HUES6 (cell line): ENCODE measurements at regions not wholly inside any gene's neighbourhood (a gene's known extent, or its start where the extent isn't known, plus 50 kb on each side); places are given as distances from the start of the nearest gene placed in this dataset.

Experiments used
- H3K27ac ChIP-seq: 2 replicates; pipeline ENCODE4 v1.7.0; 2013; ENCODE audit warnings: low read depth, mild to moderate bottlenecking, low read length, inconsistent platforms
- H3K27me3 ChIP-seq: 2 replicates; pipeline ENCODE4 v1.6.1; 2013; ENCODE audit warnings: low read length; ENCODE audit not compliant: control insufficient read depth, insufficient read depth
- H3K36me3 ChIP-seq: 2 replicates; pipeline ENCODE4 v1.6.1; 2013; ENCODE audit warnings: low read length; ENCODE audit not compliant: control insufficient read depth, insufficient read depth
- H3K4me1 ChIP-seq: 2 replicates; pipeline ENCODE4 v1.6.1; 2013; ENCODE audit warnings: low read length; ENCODE audit not compliant: control insufficient read depth, insufficient read depth
- H3K4me3 ChIP-seq: 2 replicates; pipeline ENCODE4 v1.5.1; 2013; ENCODE audit warnings: low read depth, low read length
- H3K9ac ChIP-seq: one replicate; pipeline ENCODE4 v1.6.1; 2013; ENCODE audit warnings: mild to moderate bottlenecking, low read length
- H3K9me3 ChIP-seq: 2 replicates; pipeline ENCODE4 v1.6.1; 2013; ENCODE audit warnings: low read depth, low read length; ENCODE audit not compliant: control insufficient read depth, insufficient read depth

DNA sequence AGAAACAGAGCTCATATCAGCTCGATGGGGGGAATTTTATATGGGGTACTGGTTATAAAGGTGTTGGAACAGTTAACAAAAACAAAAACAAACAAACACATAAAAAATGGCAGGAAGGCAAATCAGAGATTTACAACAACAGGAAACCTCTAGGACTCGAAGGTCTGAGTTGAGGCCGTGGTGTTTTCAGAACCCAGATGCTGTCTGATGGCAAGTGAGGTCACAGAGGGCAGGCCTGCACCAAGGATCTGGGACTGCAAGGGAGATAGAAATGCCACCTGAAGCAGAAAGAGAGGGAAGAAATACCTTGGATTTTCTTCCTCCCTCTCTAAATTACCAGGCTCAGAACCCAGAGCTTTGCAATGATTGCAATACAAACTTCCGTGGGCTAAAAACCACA, 429.5 kb downstream of the ZNF521 start:
- H3K27me3 ChIP-seq: peaks cover 27% of the 10 kb centered on the region; the same call in 1 of the 2 replicates
- no peak overlapping the region for H3K4me3 ChIP-seq
- H3K36me3 ChIP-seq: no peaks in the 10 kb centered on the region
- peaks cover 34% of the 10 kb centered on the region for H3K4me1 ChIP-seq
- no peaks in the 10 kb centered on the region for H3K9me3 ChIP-seq
- H3K27ac ChIP-seq: no peak overlapping the region
- no peak overlapping the region for H3K9ac ChIP-seq

DNA sequence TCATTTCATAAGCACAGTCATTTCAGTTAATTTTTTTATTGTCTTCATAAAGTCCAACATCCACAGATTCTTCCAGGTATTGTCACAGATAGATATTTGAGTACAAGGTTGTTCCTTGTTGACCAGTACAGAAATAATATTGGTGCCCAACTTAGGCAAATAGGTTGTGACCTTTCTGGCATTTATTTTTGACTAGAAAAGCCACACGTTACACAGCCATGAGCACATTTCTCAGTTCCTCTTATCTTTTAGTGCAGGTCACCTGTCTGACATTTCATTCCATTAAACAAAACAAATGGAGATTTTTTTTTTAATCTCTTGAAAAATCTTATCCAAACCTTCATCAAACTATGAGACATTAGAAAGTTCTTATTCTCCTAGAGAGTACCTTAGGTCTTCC, 428.8 kb downstream of the ZNF521 start:
- H3K27me3 ChIP-seq: peaks cover 27% of the 10 kb centered on the region; the same call in 1 of the 2 replicates
- peaks cover 31% of the 10 kb centered on the region for H3K4me1 ChIP-seq
- H3K27ac ChIP-seq: no peak overlapping the region
- H3K36me3 ChIP-seq: no peaks in the 10 kb centered on the region
- no peaks in the 10 kb centered on the region for H3K9me3 ChIP-seq
- H3K9ac ChIP-seq: no peak overlapping the region
- no peak overlapping the region for H3K4me3 ChIP-seq

DNA sequence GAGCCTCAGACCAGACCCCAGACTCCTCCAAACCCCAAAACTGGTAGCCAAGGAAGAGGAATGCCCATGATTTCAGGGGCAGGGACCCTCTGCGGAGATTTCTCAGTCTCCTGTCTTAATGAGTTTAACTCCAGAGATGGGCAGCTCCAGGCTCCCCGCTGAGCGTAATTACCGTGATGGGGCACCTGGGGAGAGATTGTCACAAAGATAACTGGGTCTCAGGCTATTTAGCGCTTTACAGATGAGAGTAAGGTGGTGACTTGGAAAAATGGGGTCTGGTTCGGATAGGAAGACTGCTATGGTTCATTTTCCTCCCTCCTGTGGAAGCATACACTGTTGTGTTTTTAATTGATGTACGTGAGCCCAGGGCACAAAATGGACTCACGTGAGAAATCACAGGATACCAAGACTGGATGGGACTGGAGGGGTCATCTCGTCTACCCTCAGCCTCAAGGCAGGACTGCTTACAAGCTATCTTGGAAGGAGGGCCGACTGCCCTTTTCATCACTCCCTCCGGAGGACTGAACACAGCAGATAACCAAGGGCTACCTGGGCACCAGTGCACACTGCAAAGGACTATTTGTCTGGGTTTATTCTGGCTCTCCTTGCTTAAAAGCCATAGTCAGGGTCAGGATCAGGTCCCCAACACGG, 427.8 kb downstream of the ZNF521 start:
- Histone ChIP-seq H3K4me1 (peaks cover 30% of the 10 kb centered on the region), H3K36me3 (no peaks in the 10 kb centered on the region), H3K27me3 (peaks cover 27% of the 10 kb centered on the region; the same call in 1 of the 2 replicates), H3K27ac (no peak overlapping the region), H3K4me3 (no peak overlapping the region), H3K9ac (no peak overlapping the region), H3K9me3 (no peaks in the 10 kb centered on the region)

DNA sequence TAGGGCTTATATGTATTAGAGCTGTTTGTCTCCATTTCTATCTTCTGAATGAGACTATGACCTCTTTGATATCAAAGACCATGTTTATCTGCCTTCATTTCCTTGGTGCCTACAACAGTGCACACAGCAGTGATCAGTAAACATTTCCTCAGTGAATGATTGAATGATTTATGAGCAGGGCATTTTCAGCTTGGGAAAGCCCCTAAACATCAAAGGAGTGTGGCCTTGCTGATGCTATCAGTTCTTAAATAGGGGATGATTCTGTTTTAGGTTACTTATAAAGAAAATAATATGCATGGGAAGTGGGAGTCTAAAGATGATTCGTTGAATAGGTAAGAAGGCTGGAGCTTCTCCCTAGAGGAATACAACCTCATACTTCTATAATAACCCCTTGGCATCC, 425.3 kb downstream of the ZNF521 start:
- no peak overlapping the region for H3K4me3 ChIP-seq
- H3K9me3 ChIP-seq: no peaks in the 10 kb centered on the region
- H3K4me1 ChIP-seq: peaks cover 40% of the 10 kb centered on the region
- H3K27me3 ChIP-seq: peaks cover 27% of the 10 kb centered on the region; the same call in 1 of the 2 replicates
- H3K36me3 ChIP-seq: no peaks in the 10 kb centered on the region
- no peak overlapping the region for H3K9ac ChIP-seq
- H3K27ac ChIP-seq: no peak overlapping the region

DNA sequence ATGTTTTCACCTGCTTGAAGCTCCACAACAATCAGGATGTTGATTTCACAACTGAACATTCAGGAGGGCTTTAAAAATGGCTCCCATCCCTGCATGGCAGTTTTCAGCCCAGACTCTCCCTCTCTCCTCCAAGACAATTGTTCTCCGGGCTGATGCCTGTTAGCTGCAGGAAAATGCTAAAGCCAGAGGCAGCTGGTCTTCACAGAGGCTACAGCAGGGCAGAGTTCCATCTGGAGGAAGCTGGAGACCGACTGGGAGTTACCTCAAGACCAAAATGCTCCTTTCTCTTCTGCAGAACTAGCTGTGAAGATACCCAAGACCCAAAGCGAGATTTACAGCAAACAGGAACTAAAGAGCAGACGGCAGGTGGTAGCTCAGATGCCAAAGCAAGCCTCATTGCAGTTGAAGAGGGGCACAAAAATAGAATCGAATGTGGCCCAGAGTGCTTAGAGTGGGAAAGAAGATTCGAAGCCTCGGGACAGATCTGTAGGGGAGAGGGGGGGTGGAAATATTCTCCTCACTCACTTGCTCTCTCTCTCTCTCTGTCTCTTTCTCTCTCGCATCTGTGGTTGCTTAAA, 423.6 kb downstream of the ZNF521 start:
- H3K27me3 ChIP-seq: peaks cover 20% of the 10 kb centered on the region; the same call in 1 of the 2 replicates
- H3K27ac ChIP-seq: no peak overlapping the region
- peaks cover 38% of the 10 kb centered on the region for H3K4me1 ChIP-seq
- H3K9ac ChIP-seq: no peak overlapping the region
- H3K9me3 ChIP-seq: no peaks in the 10 kb centered on the region
- no peak overlapping the region for H3K4me3 ChIP-seq
- no peaks in the 10 kb centered on the region for H3K36me3 ChIP-seq

DNA sequence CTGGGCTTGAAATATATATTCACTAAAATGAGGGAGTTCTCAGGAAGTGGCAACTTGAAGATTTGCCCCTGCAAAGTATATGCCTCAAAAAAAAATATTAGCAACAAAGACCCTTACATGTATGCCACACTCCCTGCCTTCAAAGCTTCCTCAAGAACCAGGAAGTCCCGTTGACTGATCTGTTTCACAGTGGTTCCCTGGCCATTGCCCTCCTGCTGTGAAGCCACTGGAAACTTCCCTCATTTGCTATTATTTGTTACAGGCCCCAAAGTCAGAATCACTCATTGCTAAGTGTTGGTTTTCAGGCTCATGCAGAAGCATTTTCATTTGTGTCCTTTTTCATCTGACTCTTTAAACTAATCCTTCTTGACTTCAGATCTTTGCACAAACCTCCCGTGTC, 421.5 kb downstream of the ZNF521 start:
- Histone ChIP-seq H3K9ac (no peak overlapping the region), H3K9me3 (no peaks in the 10 kb centered on the region), H3K4me3 (no peak overlapping the region), H3K4me1 (peaks cover 21% of the 10 kb centered on the region), H3K27ac (no peak overlapping the region; the same call in 1 of the 2 replicates), H3K36me3 (no peaks in the 10 kb centered on the region), H3K27me3 (peaks cover 5% of the 10 kb centered on the region; the same call in 1 of the 2 replicates)

DNA sequence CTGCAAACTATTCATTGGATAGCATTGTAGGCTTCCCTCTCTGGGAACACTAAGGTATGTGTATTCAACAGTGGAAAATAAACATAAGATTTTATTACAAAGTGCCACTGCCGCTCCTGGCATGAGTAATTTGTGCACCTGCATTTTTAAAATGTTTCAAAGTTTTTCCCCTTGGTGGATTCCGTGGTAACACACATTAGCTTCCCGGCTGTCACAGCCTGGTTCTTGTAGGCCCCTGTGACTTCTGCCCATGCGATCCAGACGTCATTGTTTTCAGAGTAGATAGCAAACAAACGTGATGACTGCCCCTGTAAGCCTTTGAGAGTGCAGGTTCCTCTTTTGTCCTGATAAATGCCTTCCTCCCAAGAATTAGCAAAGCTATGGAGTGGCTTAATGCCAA, 421.0 kb downstream of the ZNF521 start:
- Histone ChIP-seq H3K4me3 (no peak overlapping the region), H3K9me3 (no peaks in the 10 kb centered on the region), H3K36me3 (no peaks in the 10 kb centered on the region), H3K4me1 (peaks cover 21% of the 10 kb centered on the region), H3K27ac (no peak overlapping the region; the same call in 1 of the 2 replicates), H3K27me3 (0 out of 2 replicates have a peak, but pooled peaks cover under 1% of the 10 kb centered on the region), H3K9ac (no peak overlapping the region)

DNA sequence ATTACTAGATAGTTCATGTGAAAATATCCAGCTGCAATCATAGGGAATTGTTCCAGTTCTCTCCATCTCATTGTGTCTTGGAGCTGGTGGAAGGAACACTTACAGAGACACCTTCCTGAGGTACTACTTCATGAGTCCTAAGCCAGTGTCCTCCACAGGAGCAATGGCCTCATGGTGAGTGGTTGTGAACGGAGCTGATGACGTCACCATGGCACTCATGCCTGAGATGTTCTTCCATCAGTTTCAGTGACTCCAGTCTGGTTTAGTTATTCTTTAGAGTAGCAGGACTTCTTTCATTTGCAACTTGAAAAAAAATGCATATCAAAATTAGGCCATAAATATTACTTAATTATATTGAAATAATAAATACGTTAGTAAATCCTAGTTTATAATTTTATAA, 418.6 kb downstream of the ZNF521 start:
- H3K36me3 ChIP-seq: no peaks in the 10 kb centered on the region
- H3K4me1 ChIP-seq: peaks cover 18% of the 10 kb centered on the region
- no peak overlapping the region for H3K9ac ChIP-seq
- no peak overlapping the region for H3K4me3 ChIP-seq
- H3K9me3 ChIP-seq: no peaks in the 10 kb centered on the region
- no peaks in the 10 kb centered on the region for H3K27me3 ChIP-seq
- no peak overlapping the region for H3K27ac ChIP-seq

DNA sequence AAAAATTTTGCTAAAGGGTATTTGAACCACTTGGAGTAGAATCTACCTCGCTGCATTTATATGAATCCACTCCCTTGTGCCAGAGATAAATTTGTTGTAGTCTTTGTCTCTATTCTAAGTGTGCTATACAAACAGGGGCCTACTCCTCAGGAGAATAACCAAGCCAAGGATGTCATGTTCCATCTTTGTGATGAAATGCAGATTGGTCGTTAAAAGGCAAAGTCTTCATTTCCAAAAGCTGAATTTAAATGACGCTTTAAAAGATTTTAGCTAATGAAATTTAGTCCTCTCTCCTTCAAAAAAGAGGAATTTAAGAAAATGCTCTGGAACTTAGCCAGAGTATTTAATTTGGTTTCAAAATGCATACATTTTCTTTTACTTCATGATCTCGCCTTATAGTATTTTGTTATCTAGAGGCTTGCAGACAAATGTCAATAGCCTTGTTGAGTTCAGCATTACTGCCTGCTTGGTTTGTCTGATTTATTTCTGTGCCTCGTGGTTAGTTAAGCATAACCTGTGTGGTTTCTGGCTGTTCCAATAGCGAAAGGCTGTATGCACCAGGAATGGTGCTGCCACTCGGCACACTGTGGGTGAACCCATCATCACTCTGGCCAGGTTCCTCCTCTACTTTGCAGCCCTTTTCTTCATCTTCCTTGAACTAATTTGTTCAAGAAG, 417.6 kb downstream of the ZNF521 start:
- no peaks in the 10 kb centered on the region for H3K36me3 ChIP-seq
- no peak overlapping the region for H3K9ac ChIP-seq
- no peaks in the 10 kb centered on the region for H3K27me3 ChIP-seq
- no peaks in the 10 kb centered on the region for H3K9me3 ChIP-seq
- no peak overlapping the region for H3K4me3 ChIP-seq
- H3K27ac ChIP-seq: no peak overlapping the region
- peaks cover 15% of the 10 kb centered on the region for H3K4me1 ChIP-seq

DNA sequence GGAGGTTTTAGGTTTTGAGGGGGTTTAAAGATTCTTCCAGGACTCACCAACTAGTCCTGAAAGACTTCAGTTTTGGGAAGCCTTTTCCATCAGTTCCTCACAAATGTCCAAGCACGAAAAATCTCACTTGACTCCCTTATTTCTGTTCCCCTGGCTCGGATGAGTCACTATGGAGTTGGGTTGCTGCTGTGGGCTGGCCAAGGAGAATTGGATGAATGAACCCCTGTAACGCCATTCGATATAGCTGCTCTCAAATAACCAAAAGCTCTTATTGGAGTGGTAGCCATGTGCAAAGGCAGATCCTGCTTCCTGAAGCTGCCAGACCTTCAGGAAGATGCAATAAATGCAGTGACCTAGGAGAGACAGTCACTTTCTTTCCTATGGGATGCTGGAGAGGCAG, 417.0 kb downstream of the ZNF521 start:
- Histone ChIP-seq H3K4me1 (peaks cover 15% of the 10 kb centered on the region), H3K27me3 (no peaks in the 10 kb centered on the region), H3K9me3 (no peaks in the 10 kb centered on the region), H3K27ac (no peak overlapping the region), H3K36me3 (no peaks in the 10 kb centered on the region), H3K9ac (no peak overlapping the region), H3K4me3 (no peak overlapping the region)

DNA sequence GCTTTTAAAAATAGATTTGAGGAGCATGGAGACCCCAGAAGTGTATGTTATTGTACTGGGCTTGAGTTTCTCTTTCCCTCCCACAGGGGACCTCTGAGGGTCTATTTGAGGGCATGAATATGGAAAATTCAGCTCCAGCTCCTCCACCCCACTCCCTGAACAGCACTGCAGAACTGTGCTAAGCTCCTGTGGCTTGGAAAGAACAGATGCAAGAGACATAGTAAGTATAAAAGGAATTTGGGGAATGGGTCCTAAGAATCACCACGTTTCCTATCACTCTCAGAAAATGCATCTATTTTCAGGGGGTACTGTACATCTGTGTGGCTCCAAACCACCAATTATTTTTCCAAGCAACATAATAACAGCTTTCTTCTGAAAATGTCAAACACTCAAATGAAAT, 416.1 kb downstream of the ZNF521 start:
- no peak overlapping the region for H3K9ac ChIP-seq
- H3K27ac ChIP-seq: no peak overlapping the region
- H3K27me3 ChIP-seq: no peaks in the 10 kb centered on the region

More for the DNA sequence above, 416.1 kb downstream of the ZNF521 start:
- peaks cover 9% of the 10 kb centered on the region for H3K4me1 ChIP-seq
- no peaks in the 10 kb centered on the region for H3K9me3 ChIP-seq
- no peaks in the 10 kb centered on the region for H3K36me3 ChIP-seq
- no peak overlapping the region for H3K4me3 ChIP-seq
